ENCODE measurements at regions not wholly inside any gene's neighbourhood (a gene's known extent, or its start where the extent isn't known, plus 50 kb on each side); places are given as distances from the start of the nearest gene placed in this dataset.
"Not testable (repeated sequence)": the region's sequence is repeated elsewhere in the genome, so short reads cannot be mapped to it uniquely, and the experiment has no call there.

GRCh38 chr7:16265863-16266458 lies 155.4 kb downstream of the CRPPA start:
- no peak for DNase-seq

- no peak for DNase-seq
Observed at GRCh38 chr7:16264823-16265804, 156.2 kb downstream of the CRPPA start.

- no peak for DNase-seq
Observed at GRCh38 chr7:16264036-16264819, 157.1 kb downstream of the CRPPA start.

GRCh38 chr7:16263377-16263776 lies 158.0 kb downstream of the CRPPA start:
- not testable (repeated sequence) for DNase-seq

- DNase-seq = no peak
Observed at GRCh38 chr7:16261654-16262053, 159.7 kb downstream of the CRPPA start.

GRCh38 chr7:16261100-16261499 lies 160.2 kb downstream of the CRPPA start:
- no peak for DNase-seq

GRCh38 chr7:16260236-16260728 lies 161.1 kb downstream of the CRPPA start:
- no peak for DNase-seq

- DNase-seq = not testable (repeated sequence)
Observed at GRCh38 chr7:16256419-16256818, 164.9 kb downstream of the CRPPA start.

GRCh38 chr7:16255952-16256351 lies 165.4 kb downstream of the CRPPA start:
- DNase-seq = not testable (repeated sequence)

GRCh38 chr7:16250655-16251054 lies 170.7 kb downstream of the CRPPA start:
- not testable (repeated sequence) for DNase-seq

GRCh38 chr7:16249204-16249603 lies 172.1 kb downstream of the CRPPA start:
- not testable (repeated sequence) for DNase-seq

- not testable (repeated sequence) for DNase-seq
Observed at GRCh38 chr7:16248556-16248955, 172.8 kb downstream of the CRPPA start.

- no peak for DNase-seq
Observed at GRCh38 chr7:16244469-16244868, 176.9 kb downstream of the CRPPA start.

GRCh38 chr7:16242920-16243319 lies 178.4 kb downstream of the CRPPA start:
- DNase-seq = no peak

- DNase-seq = no peak
Observed at GRCh38 chr7:16241017-16241416, 180.3 kb downstream of the CRPPA start.

- no peak for DNase-seq
Observed at GRCh38 chr7:16236381-16236780, 185.0 kb downstream of the CRPPA start.

- DNase-seq = no peak
Observed at GRCh38 chr7:16235147-16236114, 185.9 kb downstream of the CRPPA start.

- DNase-seq = no peak
Observed at GRCh38 chr7:16234493-16235146, 186.7 kb downstream of the CRPPA start.

GRCh38 chr7:16233517-16233916 lies 187.8 kb downstream of the CRPPA start:
- DNase-seq = no peak

GRCh38 chr7:16232273-16232672 lies 189.1 kb downstream of the CRPPA start:
- DNase-seq = no peak
